Vagina (tissue), 2 donors: ENCODE measurements at regions not wholly inside any gene's neighbourhood (a gene's known extent, or its start where the extent isn't known, plus 50 kb on each side); places are given as distances from the start of the nearest gene placed in this dataset.
"Not testable (repeated sequence)": the region's sequence is repeated elsewhere in the genome, so short reads cannot be mapped to it uniquely, and the experiment has no call there.

Experiments used
- POLR2A ChIP-seq, 2 donors: fragments of 450-650 bp; IDR thresholded peaks; one replicate each; pipeline ENCODE4 v1.6.1; 2017; ENCODE audit warnings: antibody characterized with exemption in 2 of 2, mild to moderate bottlenecking in 2 of 2, moderate library complexity in 2 of 2
- POLR2AphosphoS5 ChIP-seq, 2 donors: sonication (generic); formaldehyde crosslinking; IDR thresholded peaks; one replicate each; pipeline ENCODE4 v1.9.0; 2017; ENCODE audit warnings: antibody characterized with exemption in 2 of 2, mild to moderate bottlenecking in 2 of 2, low read depth in 1 of 2; ENCODE audit not compliant: insufficient read depth in 1 of 2
- TF ChIP-seq, protein P1 (sequence below), 3 experiments: fragments of 450-650 bp in 2 of 3; fragments of 200-600 bp in 1 of 3; sonication (generic) in 1 of 3; IDR thresholded peaks; one replicate each; pipeline ENCODE4 v1.5.1; 2017 to 2019; ENCODE audit warnings: antibody characterized with exemption in 3 of 3, mild to moderate bottlenecking in 2 of 3, moderate library complexity in 2 of 3

DNA sequence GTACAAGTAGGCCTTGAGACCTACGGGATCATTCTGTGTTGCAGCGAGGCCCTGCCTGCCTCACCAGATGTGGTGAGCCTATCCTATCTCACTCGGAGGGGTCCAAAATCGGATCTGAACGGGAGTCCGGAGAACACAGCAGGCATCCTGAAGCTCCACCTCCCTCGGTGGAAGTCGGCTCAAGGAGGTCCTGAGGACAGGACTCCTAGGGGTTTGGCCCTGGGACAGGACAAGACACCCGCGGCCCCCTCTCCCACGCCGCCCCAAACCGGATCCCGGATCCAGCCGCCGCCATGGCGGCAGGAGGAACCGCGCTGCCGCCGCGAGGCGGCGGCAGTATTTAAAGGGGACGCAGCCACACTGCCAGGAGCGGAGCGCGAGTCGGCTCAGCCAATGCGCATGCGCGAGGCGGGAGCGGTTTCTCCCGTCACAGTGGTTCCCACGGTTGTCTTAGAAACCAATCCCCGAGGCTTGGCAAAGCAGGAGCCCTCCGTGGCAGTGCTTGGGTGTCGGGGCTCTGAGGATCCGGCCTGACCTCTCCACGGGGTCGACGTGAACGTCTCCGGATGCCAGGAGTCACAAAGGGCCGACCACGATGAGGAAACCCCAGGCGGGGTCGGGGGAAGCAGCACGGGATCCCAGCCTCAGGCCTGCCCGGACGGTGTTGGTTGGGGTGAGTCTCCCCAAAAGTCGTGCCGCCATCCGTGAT, 454.6 kb upstream of the ZNG1F start:
- TF ChIP-seq, protein P1, sequence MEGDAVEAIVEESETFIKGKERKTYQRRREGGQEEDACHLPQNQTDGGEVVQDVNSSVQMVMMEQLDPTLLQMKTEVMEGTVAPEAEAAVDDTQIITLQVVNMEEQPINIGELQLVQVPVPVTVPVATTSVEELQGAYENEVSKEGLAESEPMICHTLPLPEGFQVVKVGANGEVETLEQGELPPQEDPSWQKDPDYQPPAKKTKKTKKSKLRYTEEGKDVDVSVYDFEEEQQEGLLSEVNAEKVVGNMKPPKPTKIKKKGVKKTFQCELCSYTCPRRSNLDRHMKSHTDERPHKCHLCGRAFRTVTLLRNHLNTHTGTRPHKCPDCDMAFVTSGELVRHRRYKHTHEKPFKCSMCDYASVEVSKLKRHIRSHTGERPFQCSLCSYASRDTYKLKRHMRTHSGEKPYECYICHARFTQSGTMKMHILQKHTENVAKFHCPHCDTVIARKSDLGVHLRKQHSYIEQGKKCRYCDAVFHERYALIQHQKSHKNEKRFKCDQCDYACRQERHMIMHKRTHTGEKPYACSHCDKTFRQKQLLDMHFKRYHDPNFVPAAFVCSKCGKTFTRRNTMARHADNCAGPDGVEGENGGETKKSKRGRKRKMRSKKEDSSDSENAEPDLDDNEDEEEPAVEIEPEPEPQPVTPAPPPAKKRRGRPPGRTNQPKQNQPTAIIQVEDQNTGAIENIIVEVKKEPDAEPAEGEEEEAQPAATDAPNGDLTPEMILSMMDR (IDR thresholded peaks at IDR 0.05) = not testable (repeated sequence)
- TF ChIP-seq POLR2A (IDR thresholded peaks at IDR 0.05); POLR2AphosphoS5 (IDR thresholded peaks at IDR 0.05; ENCODE audit: insufficient read depth in 1 of 2, low read depth in 1 of 2): not testable (repeated sequence)
